ENCODE measurements at regions not wholly inside any gene's neighbourhood (a gene's known extent, or its start where the extent isn't known, plus 50 kb on each side); places are given as distances from the start of the nearest gene placed in this dataset.

GRCh38 chr2:150686391-150686790 is 198.9 kb upstream of the RND3 start:
- DNase-seq (ENCODE audit: extremely low read depth, low read depth): no peak
- TF ChIP-seq CTCF (IDR thresholded peaks at IDR 0.05; ENCODE audit: low read depth, low read length): no peak

GRCh38 chr2:150681120-150681804 is 193.8 kb upstream of the RND3 start:
- no peak for TF ChIP-seq CTCF (IDR thresholded peaks at IDR 0.05; ENCODE audit: low read depth, low read length)
- DNase-seq (ENCODE audit: extremely low read depth, low read depth): peak; percentile 90

GRCh38 chr2:150679456-150680120 is 192.1 kb upstream of the RND3 start:
- no peak for TF ChIP-seq CTCF (IDR thresholded peaks at IDR 0.05; ENCODE audit: low read depth, low read length)
- DNase-seq (ENCODE audit: extremely low read depth, low read depth): no peak

- TF ChIP-seq CTCF (IDR thresholded peaks at IDR 0.05; ENCODE audit: low read depth, low read length): no peak
These were observed 190.1 kb upstream of the RND3 start for GRCh38 chr2:150677551-150677950.

GRCh38 chr2:150676747-150677383 is 189.4 kb upstream of the RND3 start:
- no peak for DNase-seq (ENCODE audit: extremely low read depth, low read depth)
- TF ChIP-seq CTCF (IDR thresholded peaks at IDR 0.05; ENCODE audit: low read depth, low read length): no peak

More at GRCh38 chr2:150677551-150677950, 190.1 kb upstream of the RND3 start:
- no peak for DNase-seq (ENCODE audit: extremely low read depth, low read depth)

GRCh38 chr2:150675807-150676206 is 188.3 kb upstream of the RND3 start:
- no peak for TF ChIP-seq CTCF (IDR thresholded peaks at IDR 0.05; ENCODE audit: low read depth, low read length)
- DNase-seq (ENCODE audit: extremely low read depth, low read depth): no peak

GRCh38 chr2:150674283-150674682 is 186.8 kb upstream of the RND3 start:
- DNase-seq (ENCODE audit: extremely low read depth, low read depth): no peak
- TF ChIP-seq CTCF (IDR thresholded peaks at IDR 0.05; ENCODE audit: low read depth, low read length): no peak

All from AG09319 (cell line).